ENCODE measurements at regions not wholly inside any gene's neighbourhood (a gene's known extent, or its start where the extent isn't known, plus 50 kb on each side); places are given as distances from the start of the nearest gene placed in this dataset.

DNA sequence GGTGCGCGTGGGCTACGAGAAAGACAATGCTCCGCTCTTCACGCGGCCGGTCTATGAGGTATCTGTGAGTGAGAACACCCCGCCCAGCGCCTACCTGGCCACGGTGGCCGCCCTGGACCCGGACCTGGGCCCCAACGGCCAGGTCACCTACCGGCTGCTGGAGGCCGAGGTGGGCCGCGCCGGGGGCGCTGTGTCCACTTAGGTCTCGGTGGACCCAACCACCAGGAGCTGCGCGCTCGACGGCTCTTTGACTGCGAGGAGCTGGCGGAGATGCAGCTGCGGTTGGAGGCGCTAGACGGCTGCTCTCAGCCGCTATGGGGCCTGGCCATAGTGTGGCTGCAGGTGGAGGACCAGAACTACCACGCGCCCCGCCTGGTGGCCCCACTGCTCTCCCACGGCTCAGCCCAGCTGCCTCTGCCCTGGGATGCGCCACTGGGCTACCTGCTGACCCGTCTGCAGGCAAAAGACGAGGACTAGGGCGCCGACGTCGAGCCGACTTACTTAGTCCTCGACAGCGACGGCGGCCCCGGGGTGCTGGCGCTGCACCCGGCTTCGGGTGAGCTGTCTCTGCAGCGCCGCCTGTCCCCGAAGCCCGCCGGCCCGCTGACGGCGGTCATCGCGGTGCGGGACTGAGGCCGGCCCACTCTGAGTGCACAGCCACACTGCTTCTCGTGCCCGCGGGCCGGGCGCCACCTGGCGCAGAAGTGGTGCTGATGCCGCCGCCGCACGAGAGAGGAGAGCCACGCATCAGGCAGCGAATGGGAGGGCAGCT lies 173.0 kb downstream of the OLFM4 start:
- Histone ChIP-seq H3K27ac (ENCODE audit: low read depth, low read length) (no peak overlapping the region), H3K27me3 (ENCODE audit: control insufficient read depth, insufficient read depth, low read length) (no peaks in the 10 kb centered on the region), H3K4me3 (ENCODE audit: low read depth, low read length) (no peak overlapping the region), H3K9me3 (ENCODE audit: control insufficient read depth, insufficient read depth, low read length) (peaks cover 26% of the 10 kb centered on the region)
- ChIA-PET CTCF (interaction anchor here (0.7 kb wide), 1 partner anchor 77 kb away, joined by 6 read pairs; no protein-coding TSS in a partner anchor), POLR2A (no interaction called here)
- DNase-seq (ENCODE audit: low read depth, low spot score) = no peak
- TF ChIP-seq, protein P1, sequence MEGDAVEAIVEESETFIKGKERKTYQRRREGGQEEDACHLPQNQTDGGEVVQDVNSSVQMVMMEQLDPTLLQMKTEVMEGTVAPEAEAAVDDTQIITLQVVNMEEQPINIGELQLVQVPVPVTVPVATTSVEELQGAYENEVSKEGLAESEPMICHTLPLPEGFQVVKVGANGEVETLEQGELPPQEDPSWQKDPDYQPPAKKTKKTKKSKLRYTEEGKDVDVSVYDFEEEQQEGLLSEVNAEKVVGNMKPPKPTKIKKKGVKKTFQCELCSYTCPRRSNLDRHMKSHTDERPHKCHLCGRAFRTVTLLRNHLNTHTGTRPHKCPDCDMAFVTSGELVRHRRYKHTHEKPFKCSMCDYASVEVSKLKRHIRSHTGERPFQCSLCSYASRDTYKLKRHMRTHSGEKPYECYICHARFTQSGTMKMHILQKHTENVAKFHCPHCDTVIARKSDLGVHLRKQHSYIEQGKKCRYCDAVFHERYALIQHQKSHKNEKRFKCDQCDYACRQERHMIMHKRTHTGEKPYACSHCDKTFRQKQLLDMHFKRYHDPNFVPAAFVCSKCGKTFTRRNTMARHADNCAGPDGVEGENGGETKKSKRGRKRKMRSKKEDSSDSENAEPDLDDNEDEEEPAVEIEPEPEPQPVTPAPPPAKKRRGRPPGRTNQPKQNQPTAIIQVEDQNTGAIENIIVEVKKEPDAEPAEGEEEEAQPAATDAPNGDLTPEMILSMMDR (IDR thresholded peaks at IDR 0.05; ENCODE audit: low read depth, low read length) = no peak

DNA sequence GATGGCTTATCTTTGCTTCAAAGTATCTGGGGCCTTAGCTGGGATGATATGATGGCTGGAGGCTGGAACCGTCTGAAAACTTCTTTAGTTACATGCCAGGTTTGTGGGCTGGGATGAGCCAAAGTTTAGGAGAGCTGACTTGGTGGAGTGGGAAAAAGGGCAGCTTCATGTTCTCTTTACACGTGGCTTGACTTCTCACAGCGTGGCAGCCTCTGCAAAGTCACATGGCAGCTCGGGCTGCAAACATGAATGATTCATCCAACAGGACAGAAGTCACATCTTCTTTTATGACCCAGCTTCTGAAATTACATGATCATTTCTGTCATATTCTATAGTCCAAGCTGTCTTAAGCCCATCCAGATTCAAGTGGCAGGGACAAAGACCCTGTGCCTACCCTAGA lies 176.0 kb downstream of the OLFM4 start:
- CTCF ChIA-PET = no interaction called here
- Histone ChIP-seq H3K9me3 (ENCODE audit: control insufficient read depth, insufficient read depth, low read length) (peaks cover 29% of the 10 kb centered on the region), H3K27me3 (ENCODE audit: control insufficient read depth, insufficient read depth, low read length) (no peaks in the 10 kb centered on the region), H3K27ac (ENCODE audit: low read depth, low read length) (no peak overlapping the region), H3K4me3 (ENCODE audit: low read depth, low read length) (no peak overlapping the region)
- TF ChIP-seq, protein P1 (IDR thresholded peaks at IDR 0.05; ENCODE audit: low read depth, low read length) = no peak
- no peak for DNase-seq (ENCODE audit: low read depth, low spot score)
- POLR2A ChIA-PET = no interaction called here

DNA sequence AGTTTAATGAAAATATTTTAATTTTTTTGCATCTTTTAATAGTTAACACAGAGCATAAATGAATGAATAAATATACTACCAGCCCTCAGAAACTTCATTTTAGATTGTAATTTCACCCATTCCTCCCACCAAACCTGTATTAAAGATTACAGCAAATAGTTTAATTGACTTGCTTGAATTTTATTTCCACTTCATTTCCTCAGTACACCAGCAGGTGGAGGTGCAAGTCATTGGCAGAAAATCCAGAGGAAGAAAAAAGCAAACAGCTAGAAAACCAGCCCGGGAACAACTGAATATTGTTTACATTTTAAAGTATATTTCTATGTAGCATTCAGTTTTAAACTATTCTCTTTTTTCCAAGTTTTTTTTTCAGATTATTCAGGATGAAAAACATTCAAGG lies 177.8 kb downstream of the OLFM4 start:
- POLR2A ChIA-PET = no interaction called here
- DNase-seq (ENCODE audit: low read depth, low spot score) = no peak

DNA sequence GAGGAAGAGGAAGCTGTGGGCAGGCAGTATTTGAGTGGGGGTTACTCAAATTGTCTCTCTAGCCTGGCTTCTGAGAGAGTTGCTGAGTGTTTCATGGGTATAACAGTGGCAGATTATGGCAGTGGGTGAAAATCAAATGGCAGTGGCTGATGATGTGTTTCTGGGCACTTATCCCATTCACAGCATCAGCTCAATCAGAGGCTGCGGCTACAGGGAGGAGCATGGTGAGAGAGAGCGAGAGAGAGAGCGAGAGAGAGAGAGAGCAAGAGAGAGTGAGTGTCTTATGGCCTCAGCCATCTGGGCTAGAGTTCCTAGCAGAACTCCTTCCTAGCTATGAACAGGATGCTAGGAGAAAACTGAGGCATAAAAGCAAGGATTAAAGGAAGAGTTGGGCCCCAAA lies 178.9 kb downstream of the OLFM4 start:
- Histone ChIP-seq H3K27ac (ENCODE audit: low read depth, low read length) (no peak overlapping the region), H3K4me3 (ENCODE audit: low read depth, low read length) (no peak overlapping the region), H3K9me3 (ENCODE audit: control insufficient read depth, insufficient read depth, low read length) (peaks cover 3% of the 10 kb centered on the region), H3K27me3 (ENCODE audit: control insufficient read depth, insufficient read depth, low read length) (no peaks in the 10 kb centered on the region)
- ChIA-PET POLR2A (no interaction called here), CTCF (no interaction called here)
- TF ChIP-seq, protein P1 (IDR thresholded peaks at IDR 0.05; ENCODE audit: low read depth, low read length) = no peak
- DNase-seq (ENCODE audit: low read depth, low spot score) = no peak

More for the DNA sequence above, 177.8 kb downstream of the OLFM4 start:
- Histone ChIP-seq H3K27me3 (ENCODE audit: control insufficient read depth, insufficient read depth, low read length) (no peaks in the 10 kb centered on the region), H3K4me3 (ENCODE audit: low read depth, low read length) (no peak overlapping the region), H3K9me3 (ENCODE audit: control insufficient read depth, insufficient read depth, low read length) (peaks cover 12% of the 10 kb centered on the region), H3K27ac (ENCODE audit: low read depth, low read length) (no peak overlapping the region)
- TF ChIP-seq, protein P1 (IDR thresholded peaks at IDR 0.05; ENCODE audit: low read depth, low read length) = peak; percentile 27
- CTCF ChIA-PET = no interaction called here

DNA sequence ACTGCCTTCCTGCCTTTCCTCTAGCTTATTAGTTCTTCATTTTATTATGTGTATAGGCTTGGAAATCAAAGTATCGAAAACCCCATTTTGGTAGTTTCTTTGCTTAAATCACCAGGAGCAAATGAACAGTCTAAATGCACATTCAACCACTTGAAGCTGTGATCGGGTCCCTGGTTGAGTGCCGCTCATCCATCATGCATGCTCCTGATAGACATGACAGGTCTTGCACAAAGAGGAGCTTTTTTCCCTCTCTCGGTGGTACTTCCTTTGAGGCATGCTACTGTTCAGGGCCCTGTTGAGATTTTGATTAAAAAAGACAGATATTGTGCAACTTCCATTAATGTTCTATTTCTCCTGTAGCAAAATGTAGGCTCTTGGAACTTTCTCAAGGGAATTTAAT lies 185.8 kb downstream of the OLFM4 start:
- Histone ChIP-seq H3K4me3 (ENCODE audit: low read depth, low read length) (no peak overlapping the region), H3K27me3 (ENCODE audit: control insufficient read depth, insufficient read depth, low read length) (no peaks in the 10 kb centered on the region), H3K27ac (ENCODE audit: low read depth, low read length) (no peak overlapping the region), H3K9me3 (ENCODE audit: control insufficient read depth, insufficient read depth, low read length) (no peaks in the 10 kb centered on the region)
- ChIA-PET POLR2A (no interaction called here), CTCF (no interaction called here)
- DNase-seq (ENCODE audit: low read depth, low spot score) = no peak
- TF ChIP-seq, protein P1 (IDR thresholded peaks at IDR 0.05; ENCODE audit: low read depth, low read length) = no peak

Data from AG04450 (cell line).